NCI-H510A (cell line): ENCODE measurements at regions not wholly inside any gene's neighbourhood (a gene's known extent, or its start where the extent isn't known, plus 50 kb on each side); places are given as distances from the start of the nearest gene placed in this dataset.
"Not testable (repeated sequence)": the region's sequence is repeated elsewhere in the genome, so short reads cannot be mapped to it uniquely, and the experiment has no call there.

Source experiments
- DNase-seq: peaks from one replicate; lab custom pipeline; 2025; lab: John Stamatoyannopoulos, UW

DNA sequence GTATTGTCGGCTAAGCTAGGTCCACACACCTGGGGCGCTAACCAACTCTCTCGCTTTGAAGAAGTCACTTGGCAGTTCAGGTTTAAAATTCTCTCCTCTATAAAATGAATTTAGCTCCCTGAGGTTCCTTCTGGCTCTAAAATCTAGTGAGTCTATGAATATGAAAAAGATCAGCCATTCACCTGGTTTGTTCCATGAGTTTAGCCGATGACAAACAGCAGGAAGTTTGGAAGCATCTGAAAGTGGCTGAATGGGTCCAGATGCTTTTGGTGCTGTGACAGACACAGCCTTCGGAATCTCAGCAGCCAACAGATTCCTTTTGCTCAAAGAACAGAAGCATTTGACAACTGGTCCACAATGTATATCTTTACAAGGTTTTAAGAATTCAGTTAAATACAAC is 73.4 kb upstream of the FOXN3 start:
- DNase-seq = no peak

- DNase-seq = no peak
These were observed 72.9 kb upstream of the FOXN3 start for GRCh38 chr14:89489761-89490437.

GRCh38 chr14:89486961-89487360 is 69.9 kb upstream of the FOXN3 start:
- no peak for DNase-seq

DNA sequence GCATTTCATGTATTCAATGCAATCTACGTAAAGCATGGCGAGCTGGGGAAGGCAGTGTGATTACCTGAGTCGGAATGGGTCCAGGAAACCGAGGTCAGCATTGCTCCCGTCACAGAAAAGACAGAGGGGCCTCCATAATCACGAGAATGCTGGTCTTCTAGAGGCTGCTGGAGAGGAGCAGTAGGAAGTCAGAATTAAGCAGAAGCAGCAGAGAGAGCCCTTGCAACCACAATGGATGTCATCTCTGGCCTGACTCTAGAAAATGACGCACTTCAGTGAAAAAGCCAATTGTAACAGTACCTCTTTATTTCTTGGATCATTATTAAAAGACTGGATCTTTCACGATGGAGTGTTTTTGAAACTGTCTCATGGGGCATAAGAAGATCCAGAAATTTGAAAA is 69.5 kb upstream of the FOXN3 start:
- DNase-seq = no peak

- DNase-seq = peak; percentile 29
These were observed 68.2 kb upstream of the FOXN3 start for GRCh38 chr14:89485264-89485663.

DNA sequence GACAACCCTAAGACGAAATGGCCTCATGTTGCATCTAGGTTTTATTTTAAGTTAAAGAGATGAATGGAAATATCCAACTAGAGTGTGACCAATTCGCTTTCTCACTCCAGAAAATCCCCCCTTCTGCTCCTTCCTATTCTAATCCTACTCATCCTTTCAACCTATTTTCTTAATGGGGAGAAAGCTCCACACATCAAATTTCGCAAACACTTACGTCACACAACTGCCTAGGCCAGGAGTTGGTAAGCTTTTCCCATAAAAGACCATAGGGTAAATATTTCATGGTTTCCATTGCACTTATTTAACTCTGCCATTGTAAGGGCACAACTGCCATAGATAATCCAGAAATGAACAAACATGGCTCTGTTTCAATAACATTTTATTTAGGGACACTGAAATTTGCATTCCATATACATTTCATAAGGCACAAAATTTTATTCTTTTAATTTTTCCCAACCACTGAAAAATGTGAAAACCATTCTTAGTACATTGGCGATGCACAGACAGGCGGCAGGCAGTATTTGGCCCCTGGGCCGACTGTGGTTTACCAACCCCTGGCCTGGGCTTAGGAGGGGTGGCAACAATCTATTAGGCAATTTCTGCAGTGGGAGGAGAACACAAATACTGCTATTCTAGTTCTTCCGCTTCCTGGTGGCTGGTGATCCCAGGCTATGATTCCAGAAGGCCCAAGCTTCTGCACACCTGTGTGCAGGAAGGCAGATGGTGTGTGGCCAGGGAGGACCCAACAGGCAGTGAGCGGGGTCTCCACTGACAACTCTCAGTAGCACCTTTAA is 67.2 kb upstream of the FOXN3 start:
- no peak for DNase-seq

DNA sequence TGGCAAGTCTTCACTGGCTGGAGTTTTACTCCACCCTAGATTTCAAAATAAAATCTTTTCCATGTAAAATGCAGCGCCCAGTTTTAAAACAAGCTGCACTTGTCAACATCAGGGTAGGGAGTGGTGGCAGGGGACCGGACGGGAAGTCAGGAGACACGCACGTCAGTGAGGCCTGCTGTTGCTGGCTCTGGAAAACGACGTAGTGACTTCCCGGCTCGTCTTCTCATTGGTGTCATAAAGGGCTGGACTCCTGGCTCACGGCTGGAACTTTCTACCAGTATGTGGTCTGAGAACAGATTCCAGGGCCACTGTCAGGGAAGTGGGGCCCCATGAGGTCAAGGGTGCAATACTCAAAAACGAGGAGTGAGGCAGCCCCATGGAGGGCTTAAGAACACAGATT is 64.2 kb upstream of the FOXN3 start:
- DNase-seq = no peak

- no peak for DNase-seq
These were observed 63.2 kb upstream of the FOXN3 start for GRCh38 chr14:89480278-89480677.

DNA sequence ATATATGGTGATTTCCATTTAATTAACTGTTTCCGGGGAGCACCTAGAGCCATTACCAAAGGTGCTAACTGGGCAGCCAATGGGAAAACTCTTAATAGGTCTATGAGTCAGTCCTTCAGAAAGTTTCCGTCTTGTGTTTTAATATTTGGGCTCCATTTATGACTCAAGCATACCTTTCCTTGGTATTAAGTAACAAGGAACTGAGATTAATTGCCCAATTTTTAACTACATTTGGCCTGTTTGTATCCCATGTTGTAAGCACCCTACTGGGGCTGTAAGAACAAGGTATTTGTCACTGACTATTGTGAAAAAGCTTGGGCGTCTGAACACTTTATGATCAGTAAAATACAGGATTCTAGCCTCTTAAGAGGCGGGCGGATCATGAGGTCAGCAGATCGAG is 62.8 kb upstream of the FOXN3 start:
- no peak for DNase-seq

DNA sequence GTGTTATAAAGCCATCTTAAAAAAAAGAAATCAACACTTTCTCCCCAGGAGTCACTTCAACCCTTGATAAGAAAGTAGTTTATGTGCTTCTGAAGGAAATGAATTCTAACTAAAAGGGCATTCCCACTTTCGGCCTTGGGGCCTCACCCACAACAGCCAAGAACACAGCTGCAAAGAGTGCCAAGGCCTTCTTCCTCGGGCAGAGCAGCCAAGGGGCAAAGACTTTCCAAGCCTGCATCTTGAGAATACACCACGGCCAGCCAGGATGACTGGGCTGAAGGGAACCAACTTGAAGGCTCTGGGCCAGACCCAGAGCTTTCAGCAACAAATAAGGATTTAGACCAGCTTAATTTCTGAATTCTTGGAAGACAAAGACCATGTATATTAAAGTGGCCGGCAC is 60.4 kb upstream of the FOXN3 start:
- DNase-seq = no peak

DNA sequence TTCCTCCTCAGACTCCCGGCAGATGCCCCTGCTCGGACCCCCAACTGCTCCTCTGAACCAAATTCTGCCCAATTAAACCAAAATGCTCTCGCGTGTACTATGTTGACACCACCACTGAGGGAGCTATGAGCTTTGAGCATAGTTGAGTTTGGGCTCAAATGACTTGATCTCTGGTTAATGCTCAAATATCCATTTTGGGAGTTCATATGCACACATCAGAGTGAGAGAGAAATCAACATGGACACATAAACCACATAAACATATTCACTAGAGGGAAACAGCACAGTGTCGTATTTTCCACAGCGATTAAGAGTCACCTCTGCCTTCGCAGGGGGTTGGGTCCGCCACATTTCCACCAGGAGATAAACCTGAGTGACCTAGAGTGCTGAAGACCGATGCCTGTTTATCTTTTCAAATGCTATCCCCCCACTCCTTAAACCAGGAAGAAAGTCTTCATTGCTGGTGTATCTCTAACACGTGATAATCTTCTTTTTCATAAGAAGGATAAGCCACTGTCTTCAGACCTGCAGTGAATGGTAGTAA is 59.4 kb upstream of the FOXN3 start:
- no peak for DNase-seq

GRCh38 chr14:89474464-89474863 is 57.4 kb upstream of the FOXN3 start:
- no peak for DNase-seq

DNA sequence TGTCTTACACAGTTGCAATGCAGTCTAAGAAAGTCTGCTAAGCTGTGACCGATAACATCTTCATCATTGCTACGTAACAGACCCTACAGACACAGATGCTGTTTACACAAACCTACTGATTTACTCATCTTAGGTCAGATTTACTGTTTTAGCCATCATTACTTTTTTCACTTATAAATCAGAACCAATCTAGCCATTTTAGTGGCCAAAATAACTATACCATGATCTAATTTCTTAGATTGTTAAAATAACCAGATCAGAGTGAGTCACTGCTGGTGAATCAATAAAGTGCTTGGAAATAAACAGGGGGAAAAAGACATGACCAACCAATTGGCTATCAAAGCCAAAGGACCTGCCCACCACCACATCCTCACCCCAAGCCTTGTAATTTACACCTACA is 57.0 kb upstream of the FOXN3 start:
- DNase-seq = no peak

- no peak for DNase-seq
These were observed 56.5 kb upstream of the FOXN3 start for GRCh38 chr14:89473569-89473968.

DNA sequence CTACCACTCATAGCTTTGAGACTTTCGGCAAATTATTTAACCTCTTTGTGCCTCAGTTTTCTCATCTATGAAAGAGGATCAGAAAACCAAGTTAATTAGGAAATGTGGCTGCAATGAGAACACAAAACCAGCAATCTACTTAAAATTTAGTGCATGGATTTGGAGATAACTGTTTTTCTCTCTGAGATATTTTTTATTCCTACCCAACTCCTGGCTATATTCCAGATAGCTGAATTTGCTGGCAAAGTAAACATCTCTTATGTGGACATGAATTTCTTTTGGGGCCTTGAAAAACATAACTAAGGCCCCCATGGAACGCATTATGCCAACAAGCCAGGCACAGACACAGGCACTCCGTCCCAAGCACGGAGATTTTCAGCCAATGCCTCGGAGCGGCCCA is 53.4 kb upstream of the FOXN3 start:
- no peak for DNase-seq

DNA sequence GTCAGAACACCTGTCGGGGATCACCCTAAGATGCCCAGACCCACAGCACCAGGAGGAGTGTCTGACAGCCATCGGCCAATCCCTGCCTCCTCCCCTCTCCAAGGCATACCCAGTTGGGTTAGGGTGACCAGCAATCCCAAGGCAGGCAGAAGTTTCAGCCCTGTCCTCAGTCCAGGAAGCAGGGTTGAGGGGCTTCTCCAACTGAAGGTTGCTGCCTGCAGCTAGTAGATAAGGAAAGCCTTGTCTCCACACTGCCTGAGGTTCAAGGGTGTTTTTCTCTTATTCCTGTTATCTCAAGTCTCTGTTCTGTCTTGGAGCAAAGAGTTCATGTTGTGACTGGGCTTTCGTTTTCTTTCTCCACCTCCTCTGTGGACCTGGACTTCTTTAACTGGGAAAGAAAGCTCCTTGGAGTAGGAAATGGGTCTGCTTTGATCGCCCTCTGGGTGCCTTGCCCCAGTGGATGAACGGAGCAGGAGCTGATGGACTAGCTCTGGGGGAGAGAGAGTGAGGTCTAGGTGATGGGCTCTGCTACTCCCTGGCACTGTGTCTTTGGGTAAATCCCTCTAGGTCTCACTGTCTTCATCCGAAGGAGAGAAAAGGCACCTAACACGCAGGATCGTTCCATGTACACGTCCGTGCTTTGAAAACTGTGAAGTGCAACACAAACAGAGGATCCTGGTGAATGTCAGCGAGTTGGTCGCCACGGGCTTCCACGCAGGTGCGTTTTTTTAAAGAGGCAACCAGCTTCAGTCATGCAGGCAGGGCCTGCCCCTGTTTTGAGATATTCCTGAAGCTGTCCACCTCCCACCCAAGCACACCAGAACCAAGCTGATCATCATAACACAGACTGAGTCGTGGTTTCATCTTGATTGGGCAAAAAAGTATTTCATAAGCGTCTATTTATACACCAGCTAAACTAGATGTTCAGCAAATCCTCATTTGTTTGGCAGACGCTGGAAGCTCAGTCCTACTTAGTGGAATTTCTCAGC is 52.5 kb upstream of the FOXN3 start:
- DNase-seq = no peak

GRCh38 chr14:89468566-89468965 is 51.5 kb upstream of the FOXN3 start:
- DNase-seq = no peak

GRCh38 chr14:89468030-89468429 is 51.0 kb upstream of the FOXN3 start:
- not testable (repeated sequence) for DNase-seq

GRCh38 chr14:89466944-89467343 is 49.9 kb upstream of the FOXN3 start:
- DNase-seq = no peak
